Amniotic stem cell (primary cell): ENCODE measurements at regions not wholly inside any gene's neighbourhood (a gene's known extent, or its start where the extent isn't known, plus 50 kb on each side); places are given as distances from the start of the nearest gene placed in this dataset.

Source experiments
- DNase-seq: peaks from one replicate; lab custom pipeline; 2025; lab: John Stamatoyannopoulos, UW

DNA sequence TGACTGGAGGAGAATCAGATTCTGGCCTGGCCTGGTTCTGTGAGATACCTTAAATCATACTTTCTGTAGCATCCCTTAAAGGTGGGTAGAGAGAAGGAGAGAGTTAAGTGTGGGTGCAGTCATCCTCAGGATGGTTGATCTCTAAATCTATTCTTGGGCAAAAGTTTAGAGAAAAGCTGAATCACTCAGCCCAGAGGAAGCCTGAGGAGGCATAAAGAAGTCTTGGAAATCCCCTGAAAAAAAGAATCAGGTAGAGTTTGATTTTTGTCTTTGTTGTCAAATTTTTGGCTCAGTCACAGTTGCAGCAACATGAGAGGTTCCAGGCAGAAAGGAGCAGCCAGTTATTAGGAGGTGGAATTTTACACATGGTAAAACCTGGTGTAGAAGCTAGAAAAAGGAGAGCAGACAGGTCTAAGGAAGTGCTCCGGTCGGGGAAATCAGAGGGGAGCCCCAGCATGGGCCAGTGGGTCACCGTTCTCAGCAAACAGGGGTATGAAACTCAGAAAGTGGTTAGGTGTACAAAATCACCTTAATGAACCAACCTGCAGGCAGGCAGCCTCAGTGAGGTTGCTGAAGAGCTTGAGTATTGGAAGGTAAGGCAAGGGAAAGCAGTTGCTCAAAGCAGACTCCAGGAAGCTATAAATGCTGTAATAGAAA lies 116.2 kb upstream of the CNTLN start:
- no peak for DNase-seq

DNA sequence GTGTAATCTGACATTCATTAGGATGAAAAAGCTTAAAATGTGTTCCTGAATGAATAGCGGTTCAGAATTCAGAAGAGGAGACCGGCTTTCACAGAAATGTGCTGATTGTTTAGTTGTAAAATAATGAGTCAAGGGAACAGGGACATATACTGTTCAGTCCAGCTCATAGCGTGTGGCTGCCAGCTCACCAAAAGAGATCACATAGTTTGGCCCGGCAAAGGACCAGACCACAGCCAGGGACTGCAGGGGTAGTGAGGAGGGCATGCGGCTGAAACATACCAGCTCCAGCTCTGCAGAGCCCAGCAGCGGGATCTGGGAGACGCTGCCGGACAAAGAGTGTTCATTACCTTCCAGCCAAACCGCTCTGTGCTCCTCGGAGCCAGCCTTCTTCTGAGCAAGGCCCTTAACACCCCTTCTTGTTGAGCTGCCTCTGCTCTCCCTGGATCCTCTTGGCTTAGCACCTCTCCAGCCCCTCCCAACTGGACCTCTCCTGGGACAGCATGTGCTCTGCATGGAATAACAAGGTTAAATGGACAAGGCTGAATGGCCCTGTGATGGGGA lies 116.8 kb upstream of the CNTLN start:
- DNase-seq, result peak; percentile 64

DNA sequence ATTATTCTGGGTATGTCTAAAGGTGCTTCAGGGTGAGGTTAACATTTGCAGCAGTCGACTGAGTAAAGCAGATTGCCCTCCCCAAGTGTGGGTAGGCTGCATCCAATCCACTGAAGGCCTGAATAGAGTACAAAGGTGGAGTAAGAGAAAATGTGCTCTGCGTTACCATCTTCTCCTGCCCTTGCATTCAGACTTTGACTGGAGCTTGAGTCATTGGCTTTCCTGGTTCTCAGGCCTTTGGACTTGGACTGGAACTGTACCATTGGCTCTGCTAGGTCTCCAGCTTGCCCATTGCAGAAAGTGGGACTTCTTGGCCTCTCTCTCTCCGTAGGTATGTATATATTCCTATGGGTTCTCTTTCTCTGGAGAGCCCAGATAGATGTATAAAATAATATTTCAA lies 120.9 kb upstream of the CNTLN start:
- no peak for DNase-seq

DNA sequence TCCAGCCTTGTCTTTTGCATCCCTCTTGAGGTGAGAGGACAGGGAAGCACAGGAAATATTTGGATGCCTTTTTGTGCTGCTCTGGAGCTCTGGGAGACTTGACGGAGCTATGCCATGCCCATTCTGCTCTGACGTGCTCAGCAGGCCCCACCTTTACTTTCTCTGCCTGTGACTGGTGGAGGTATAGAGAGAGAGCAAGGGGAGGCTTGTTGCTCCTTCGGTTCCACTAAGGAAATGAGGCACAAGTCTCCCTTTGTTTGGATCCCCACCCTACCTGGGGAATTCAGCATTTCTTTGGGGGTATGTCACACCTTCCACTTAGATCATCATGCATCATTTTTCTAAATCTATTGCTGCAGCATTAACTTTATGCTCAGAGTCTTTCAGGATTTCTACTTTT lies 121.8 kb upstream of the CNTLN start:
- DNase-seq, result no peak

DNA sequence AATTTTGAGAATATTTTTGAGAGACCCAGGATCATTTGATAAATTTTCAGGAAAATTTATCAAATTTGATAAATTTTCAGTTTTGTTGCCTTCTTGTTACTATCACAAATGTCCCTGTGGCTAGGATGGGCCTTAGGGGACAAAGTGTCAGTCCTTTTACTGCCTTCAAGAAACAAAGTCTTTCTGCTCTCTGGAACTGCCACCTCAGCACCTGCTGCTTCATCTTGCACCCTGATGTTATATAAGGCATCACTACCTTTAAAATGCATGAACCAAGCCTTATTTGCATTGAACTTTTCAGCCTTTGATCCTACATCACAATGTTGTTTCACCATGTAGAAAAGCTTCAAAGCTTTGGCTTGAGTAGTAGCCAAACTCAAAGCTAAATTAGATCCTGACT lies 123.0 kb upstream of the CNTLN start:
- DNase-seq, result no peak

DNA sequence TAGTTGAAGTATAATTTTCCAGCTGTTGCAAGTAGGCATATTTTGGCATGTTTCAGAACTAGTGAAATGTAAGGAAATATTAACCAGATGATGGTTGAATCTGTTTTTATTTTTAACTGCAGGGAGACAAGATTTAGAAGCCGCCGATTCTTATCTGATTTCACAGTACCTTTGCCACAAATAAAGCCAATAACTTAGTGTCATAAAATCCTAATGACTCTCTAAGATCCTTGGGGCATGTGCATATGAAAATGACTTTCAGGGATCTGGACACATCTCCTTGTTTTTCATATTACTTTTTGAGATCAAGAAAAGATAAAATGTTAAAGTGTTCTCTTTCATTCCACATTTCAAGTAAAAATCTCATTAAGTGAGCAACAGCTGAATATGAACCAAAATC lies 125.8 kb upstream of the CNTLN start:
- no peak for DNase-seq

DNA sequence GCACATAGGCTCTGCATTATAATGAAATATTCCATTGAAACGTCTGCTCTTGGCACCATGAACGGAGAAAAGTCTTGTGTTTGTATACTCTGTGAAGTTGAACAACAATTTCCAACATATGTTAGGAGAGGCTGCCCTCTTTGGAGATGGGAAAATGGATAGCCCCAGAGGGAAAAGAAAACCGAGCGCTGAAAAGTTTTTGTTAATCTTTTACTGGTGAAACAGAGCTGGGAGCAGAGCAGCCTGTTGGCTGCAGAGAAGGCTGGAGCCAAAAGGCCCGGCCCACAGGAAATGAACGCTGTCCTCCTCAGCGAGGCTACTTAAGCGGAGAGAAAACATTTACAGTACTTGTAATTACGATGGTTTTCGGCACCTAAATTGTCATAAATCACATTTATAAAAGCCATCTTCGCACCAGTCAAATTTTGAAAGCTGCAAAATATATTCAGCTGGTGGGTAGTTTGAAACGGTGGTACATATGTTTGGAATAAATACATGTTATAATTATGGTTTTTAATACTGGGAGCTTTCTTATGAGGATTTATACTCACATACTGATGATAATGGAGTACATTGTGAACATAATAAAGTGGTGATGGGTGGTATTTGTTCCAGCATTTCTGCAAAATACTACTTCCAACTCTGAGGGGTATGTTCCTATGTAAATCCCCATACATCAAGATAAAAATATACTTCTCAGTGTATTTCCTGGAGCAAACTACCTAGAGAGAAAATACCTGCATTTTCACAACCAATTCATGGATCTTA lies 129.6 kb upstream of the CNTLN start:
- peak; percentile 57 for DNase-seq

DNA sequence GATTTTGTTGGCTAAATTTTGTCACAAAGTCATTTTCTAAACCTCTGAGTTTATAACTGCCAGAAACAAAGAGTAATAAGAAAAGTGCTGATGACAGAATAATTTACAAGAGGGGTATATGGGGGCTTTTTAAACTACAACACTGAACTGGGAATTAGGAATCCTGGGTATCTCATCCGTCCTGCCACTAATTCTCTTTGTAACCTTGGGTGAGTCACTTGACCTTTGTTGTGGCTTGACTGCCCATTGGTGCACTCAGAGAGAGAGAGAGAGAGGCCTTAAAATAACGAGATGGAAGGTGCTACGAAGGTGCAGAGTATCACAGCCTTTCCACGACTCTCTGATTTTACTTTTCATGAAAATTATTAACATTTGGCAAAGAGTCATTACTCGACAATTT lies 130.3 kb upstream of the CNTLN start:
- no peak for DNase-seq

DNA sequence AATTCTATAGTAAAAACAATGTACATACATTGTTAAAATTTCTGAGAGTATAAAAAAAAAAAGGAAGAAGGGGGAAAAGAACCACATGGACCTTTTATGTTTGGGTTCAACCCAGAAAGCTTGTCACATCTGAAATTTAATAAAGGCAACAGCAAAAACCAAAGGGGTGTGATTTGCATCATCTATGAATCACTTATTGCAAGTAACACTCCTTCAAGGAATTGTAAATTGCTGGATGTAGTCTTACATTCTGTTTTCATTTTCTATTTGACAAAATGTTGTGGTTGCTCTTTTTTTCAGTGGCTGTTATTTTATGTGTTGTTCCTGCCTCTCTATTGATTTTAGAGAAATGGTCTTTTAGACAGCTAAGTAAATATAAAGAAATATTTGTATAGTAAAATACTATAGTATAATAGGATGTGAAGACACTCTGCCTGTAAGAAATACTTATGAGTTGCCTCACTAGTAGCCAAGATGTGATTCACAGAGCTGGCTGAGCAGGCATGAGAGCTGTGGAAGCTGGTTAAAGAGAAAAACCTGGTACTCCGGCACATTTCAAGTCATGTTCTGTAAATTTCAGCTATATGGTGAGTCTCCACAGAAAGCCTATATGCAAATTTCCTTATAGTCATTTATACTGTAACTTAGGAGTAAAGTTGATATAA lies 131.1 kb upstream of the CNTLN start:
- DNase-seq, result peak; percentile 16

DNA sequence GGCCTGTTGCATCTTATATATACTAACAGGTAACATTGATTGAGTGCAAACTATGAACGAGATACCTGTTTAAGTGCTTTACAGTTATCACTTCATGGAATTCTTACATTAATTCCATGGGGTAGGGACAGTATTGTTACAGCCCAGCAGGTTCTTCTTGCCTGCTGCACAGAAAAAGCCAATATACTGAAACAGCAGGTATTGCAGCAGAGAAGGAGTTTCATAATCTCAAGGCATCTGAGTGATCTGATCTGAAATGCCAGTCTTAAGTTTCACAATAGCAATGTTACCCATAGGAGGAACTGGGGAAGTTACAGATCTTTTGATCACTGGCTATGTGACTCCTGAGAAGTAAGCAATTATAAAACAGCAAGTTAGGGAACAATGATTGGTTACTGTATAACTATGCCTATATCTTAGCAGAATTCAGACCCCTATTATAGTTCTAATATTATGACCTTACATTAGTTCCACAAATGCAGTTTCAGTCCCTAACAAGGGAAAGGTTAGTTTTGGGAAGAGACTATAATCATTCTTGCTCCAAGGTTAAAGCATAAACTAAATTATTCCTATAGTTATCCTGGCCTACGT lies 126.5 kb upstream of the BNC2 start:
- no peak for DNase-seq

DNA sequence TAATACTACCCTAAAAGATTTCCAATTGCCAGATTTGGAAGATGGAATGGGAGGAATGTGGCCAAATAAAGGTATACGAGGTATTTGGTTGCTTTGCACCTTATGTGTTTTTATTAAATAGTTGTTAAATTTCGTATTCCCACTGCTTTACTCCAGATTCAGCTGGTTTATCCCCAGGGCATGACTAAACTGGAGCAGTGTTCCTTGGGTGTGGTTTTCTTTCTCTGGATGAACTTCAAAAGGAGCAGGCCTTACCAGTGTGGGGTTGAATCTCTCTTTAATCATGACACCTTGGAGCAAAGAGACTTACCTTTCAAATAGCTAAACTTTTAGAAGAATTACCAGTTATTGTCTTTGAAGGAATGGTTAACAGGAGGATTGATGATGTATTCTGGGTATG lies 121.7 kb upstream of the BNC2 start:
- no peak for DNase-seq

DNA sequence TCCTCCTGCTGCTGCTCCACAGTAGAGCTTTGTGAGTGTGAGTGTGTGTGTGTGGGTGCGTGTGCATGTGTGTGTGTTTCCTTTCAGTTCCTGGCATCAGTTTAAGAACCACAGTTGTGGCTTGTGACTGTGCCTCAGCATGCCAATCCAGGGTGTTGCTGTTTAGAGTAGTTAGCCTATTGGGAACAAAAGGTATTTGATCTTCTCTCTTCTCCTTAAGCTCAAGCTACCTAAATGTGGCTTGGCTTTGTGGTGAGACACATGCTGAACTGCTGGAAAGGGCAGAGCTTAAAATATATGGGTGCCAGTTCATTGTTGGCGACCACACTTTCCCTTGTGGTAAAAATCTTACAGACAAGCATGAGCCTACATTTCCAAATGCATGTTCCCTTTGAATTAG lies 116.6 kb upstream of the BNC2 start:
- no peak for DNase-seq

DNA sequence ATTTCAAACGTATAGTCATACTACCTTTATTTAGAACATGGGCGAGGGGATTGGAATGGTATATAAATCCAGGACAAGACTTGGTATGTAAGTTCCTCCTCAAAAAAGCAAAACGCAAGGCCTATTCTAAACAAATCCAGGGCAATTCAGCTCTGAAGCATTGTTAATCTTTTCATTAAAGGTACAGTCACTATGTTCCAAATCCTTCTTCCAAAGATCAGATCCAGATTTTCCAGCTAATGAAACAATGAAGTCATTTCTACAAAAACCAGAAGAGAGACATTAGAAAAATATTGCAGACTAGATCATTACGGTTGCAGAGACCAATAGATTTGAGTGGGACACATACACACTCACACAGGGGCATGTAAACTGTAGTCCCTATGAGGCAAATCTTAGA lies 116.1 kb upstream of the BNC2 start:
- no peak for DNase-seq

DNA sequence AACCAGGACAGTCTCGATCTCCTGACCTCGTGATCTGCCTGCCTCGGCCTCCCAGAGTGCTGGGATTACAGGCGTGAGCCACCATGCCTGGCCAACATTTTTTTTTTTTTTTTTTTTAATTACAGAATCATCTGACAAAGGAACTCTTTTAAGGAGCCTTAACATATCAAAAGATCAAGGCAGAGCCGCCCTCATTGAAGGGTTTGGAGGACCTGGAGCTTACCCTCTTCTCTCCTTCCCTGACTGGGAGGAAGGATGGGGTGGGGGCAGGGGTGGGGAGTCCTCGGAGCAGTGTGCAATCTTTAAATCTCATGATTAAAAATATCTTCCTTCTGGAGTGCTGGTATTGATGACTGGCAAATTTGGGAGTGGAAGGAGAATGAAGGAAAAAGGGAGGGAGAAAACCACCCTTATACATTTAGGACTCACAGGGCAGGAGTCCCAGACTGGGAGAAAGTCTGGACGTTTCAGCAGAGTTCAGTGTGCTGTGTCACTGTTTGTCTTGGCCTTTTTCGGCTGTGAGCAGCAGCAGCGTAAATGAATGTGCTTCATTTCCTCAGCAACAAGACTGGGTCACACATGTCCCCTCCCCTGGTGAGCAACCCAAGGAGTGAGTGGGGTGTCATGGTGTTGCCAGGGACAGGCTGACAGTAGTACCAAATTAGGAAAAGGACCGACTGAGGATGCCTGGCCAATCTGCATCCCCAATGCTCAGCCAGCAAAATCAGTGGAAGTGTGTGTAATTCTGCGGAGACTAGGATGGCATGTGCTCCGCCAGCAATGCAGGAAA lies 115.3 kb upstream of the BNC2 start:
- peak; percentile 59 for DNase-seq

DNA sequence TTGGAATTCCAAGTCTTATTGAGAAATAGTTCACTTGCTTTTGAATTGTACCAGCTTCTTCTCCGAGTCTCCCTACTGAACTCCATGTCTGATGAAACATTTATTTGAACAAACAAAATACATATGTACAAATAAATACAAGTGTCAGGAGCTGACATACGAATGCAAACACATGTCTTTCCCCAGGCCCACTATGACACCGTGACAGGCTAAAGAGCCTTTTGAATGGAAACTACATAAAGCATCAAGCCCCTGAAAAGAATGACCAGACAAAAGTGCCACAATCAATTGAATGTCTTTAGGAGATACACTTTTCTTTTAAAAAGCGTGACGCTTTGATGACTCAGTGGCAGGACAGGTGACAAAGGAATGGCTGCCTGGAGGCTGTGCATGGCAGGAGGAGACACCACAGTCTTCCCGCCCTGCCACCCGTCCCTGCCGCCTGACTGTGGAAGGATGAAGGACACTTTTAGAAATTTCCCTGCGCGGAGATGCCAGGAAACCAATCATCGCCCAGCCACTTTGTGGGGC lies 112.4 kb upstream of the BNC2 start:
- DNase-seq, result no peak

DNA sequence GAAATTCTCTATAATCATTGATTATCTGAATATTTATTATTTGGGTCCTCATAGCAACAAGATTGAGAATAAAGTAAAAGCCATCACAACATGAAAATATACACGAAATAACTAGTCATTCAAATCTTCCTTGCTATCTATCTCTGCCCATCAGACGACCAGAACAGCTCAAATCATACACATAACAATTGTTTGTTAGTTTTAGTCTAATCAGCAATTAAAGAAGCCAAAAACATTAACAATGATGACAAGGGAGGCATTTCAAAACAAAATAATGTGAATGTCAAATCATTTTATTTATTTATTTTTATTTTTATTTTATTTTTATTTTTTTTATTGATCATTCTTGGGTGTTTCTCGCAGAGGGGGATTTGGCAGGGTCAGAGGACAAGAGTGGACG lies 106.0 kb upstream of the BNC2 start:
- DNase-seq, result no peak

DNA sequence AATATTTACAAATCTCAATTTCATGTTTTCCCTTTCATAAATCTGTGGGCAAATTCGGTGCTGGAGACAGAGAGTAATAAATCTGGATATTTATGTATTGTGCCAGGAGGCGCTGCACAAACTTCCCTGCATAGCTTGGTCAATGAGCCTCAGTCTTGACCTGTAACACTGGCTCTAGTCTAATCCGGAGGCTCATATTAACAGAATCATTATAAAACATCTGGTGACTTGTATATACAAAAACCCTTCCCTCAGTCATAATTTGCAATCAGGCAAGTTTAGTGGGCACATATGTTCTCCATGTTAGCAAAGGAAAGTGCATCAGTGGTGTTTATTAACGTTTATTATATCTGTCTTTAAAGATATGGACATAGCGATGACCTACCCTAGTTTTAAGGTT lies 104.0 kb upstream of the BNC2 start:
- no peak for DNase-seq

DNA sequence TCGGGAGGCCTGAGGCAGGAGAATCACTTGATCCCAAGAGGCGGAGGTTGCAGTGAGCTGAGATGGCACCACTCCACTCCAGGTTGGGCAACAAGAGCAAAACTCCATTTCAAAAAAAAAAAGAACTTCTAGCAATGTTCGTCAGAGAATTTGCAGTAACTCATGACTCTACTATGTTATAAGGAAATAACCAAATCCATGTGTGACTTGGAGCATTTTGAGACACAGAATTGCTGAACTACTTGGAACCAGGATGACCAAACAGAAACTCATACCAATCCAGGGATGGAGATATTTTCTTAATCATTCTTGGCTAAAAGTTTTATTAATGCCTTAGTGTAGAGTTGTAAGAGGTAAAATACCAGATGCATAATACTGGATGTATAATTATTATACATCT lies 99.9 kb upstream of the BNC2 start:
- DNase-seq, result no peak

DNA sequence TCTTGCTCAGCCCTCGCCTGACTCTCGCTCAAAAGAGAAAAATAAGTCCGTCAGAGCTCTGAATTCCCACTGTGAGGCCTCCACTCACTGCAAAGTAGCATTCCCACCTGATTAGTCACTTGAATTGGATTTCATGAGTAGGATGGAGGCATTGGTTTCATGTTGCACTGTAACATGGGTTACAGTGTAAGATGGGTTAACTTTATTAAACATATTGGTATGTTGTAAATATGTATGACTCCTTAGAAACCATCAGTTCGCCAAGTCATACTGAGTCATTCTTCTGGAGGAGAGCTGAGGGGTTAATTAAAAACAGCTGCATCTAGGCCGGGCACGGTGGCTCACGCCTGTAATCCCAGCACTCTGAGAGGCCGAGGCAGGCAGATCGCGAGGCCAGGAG lies 93.8 kb upstream of the BNC2 start:
- peak; percentile 95 for DNase-seq

DNA sequence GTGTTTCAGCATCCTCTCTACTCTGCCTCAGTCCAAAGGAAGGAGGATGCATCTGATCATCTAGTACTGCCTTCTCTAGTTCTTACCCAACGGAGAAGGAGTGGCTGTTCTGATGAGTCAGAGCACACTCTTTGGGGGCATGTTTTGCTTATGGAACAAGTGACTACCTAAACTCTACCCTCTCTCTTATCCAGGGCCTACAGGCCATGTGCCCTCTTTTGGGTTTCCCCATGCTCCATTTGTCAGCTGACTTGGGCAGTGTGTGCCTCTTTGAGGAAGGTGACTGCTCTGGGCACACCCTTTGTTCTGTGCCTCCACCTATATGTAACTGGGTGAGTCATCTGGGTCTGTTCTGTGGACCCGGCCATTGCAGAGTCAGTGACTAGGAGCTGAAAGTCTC lies 89.6 kb upstream of the BNC2 start:
- no peak for DNase-seq

DNA sequence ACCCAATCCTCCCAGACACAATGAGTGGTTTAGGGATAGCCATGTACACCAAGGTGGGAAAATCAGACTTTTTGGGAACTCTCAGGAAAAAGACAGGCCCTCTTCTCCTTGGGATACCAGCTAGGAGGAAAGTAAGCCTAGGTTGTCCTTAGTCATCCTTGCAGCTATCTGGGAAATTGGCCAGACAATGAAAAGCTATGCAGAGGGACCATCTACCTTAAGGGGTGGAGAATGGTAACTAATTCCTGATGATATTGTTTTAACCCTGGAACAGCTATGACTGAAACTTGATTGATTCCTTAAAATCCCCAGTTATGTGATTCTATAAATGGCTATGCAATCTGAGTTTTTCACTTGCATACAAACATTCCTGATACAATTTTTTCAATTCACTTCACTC lies 88.9 kb upstream of the BNC2 start:
- no peak for DNase-seq

DNA sequence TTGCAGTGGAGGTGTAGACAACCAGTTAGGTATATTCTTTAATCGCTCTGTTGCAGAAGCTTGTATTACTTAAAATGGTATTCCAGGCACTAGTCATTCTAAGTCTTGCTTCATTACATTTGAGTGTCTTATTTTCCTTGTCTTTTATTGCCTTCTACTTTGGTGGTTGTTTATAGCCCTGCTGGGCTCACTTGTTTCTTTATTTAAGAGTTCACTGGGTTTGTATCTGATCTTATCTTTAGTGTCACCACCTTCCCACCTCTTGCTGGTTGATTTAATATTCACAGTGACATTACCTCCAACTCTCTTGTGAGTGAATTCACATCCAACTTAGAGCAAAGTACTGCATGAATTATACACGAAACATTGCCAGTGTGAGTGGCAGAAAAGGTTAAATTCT lies 83.6 kb upstream of the BNC2 start:
- DNase-seq, result no peak
